ENCODE measurements at regions not wholly inside any gene's neighbourhood (a gene's known extent, or its start where the extent isn't known, plus 50 kb on each side); places are given as distances from the start of the nearest gene placed in this dataset.
A peak's percentile ranks its signal among the peaks of the same experiment; 100 is the strongest.

GRCh38 chr22:49163258-49163959 lies 664.3 kb downstream of the BRD1 start:
- no peak for DNase-seq (ENCODE audit: low read depth in 4 of 4, low spot score in 3 of 4)

GRCh38 chr22:49162841-49163240 lies 664.8 kb downstream of the BRD1 start:
- no peak for DNase-seq (ENCODE audit: low read depth in 4 of 4, low spot score in 3 of 4)

- DNase-seq (ENCODE audit: low read depth in 4 of 4, low spot score in 3 of 4) = no peak
These were observed 666.4 kb downstream of the BRD1 start for GRCh38 chr22:49161002-49161850.

- DNase-seq (ENCODE audit: low read depth in 4 of 4, low spot score in 3 of 4) = no peak
These were observed 667.2 kb downstream of the BRD1 start for GRCh38 chr22:49160261-49161001.

GRCh38 chr22:49159711-49160110 lies 668.0 kb downstream of the BRD1 start:
- DNase-seq (ENCODE audit: low read depth in 4 of 4, low spot score in 3 of 4) = no peak

- DNase-seq (ENCODE audit: low read depth in 4 of 4, low spot score in 3 of 4) = no peak
These were observed 668.7 kb downstream of the BRD1 start for GRCh38 chr22:49158741-49159564.

- DNase-seq (ENCODE audit: low read depth in 4 of 4, low spot score in 3 of 4) = no peak
These were observed 669.9 kb downstream of the BRD1 start for GRCh38 chr22:49157529-49158339.

GRCh38 chr22:49156662-49157285 lies 670.9 kb downstream of the BRD1 start:
- peak in 1 of 4 donors; percentile 8 for DNase-seq (ENCODE audit: low read depth in 4 of 4, low spot score in 3 of 4)

- DNase-seq (ENCODE audit: low read depth in 4 of 4, low spot score in 3 of 4) = no peak
These were observed 671.7 kb downstream of the BRD1 start for GRCh38 chr22:49155770-49156580.

- DNase-seq (ENCODE audit: low read depth in 4 of 4, low spot score in 3 of 4) = no peak
These were observed 672.5 kb downstream of the BRD1 start for GRCh38 chr22:49155039-49155769.

GRCh38 chr22:49154433-49154832 lies 673.2 kb downstream of the BRD1 start:
- DNase-seq (ENCODE audit: low read depth in 4 of 4, low spot score in 3 of 4) = no peak

- DNase-seq (ENCODE audit: low read depth in 4 of 4, low spot score in 3 of 4) = no peak
These were observed 673.8 kb downstream of the BRD1 start for GRCh38 chr22:49153921-49154320.

GRCh38 chr22:49152939-49153770 lies 674.5 kb downstream of the BRD1 start:
- no peak for DNase-seq (ENCODE audit: low read depth in 4 of 4, low spot score in 3 of 4)

- peak in 1 of 4 donors; percentile 27 for DNase-seq (ENCODE audit: low read depth in 4 of 4, low spot score in 3 of 4)
These were observed 675.3 kb downstream of the BRD1 start for GRCh38 chr22:49152127-49152938.

- no peak for DNase-seq (ENCODE audit: low read depth in 4 of 4, low spot score in 3 of 4)
These were observed 676.2 kb downstream of the BRD1 start for GRCh38 chr22:49151256-49152126.
